Small intestine (tissue), 7 donors: ENCODE measurements at regions not wholly inside any gene's neighbourhood (a gene's known extent, or its start where the extent isn't known, plus 50 kb on each side); places are given as distances from the start of the nearest gene placed in this dataset.

ENCODE experiments used
- DNase-seq, 2 donors: peaks; one replicate each; pipeline versions ENCODE4 v3.0.0 to v3.0.0-alpha.2; 2013
- FAIRE-seq: peaks from 2 replicates; lab custom pipeline; 2012; peaks lifted over from hg19 to GRCh38; lab: Jason Lieb, UNC
- H3K27ac ChIP-seq, 3 donors: one replicate each; pipeline ENCODE4 v1.5.1; 2013; ENCODE audit warnings: low read length in 2 of 3, mild to moderate bottlenecking in 2 of 3, control low read depth in 1 of 3, inconsistent platforms in 1 of 3, low read depth in 1 of 3, moderate library complexity in 1 of 3
- H3K27me3 ChIP-seq, 3 donors: one replicate each; pipeline ENCODE4 v1.6.1; 2013; ENCODE audit warnings: low read length in 3 of 3, inconsistent platforms in 1 of 3; ENCODE audit not compliant: control insufficient read depth in 3 of 3, insufficient read depth in 3 of 3
- H3K36me3 ChIP-seq, 3 donors: one replicate each; pipeline ENCODE4 v1.6.1; 2013; ENCODE audit warnings: low read length in 3 of 3, inconsistent platforms in 1 of 3, low read depth in 1 of 3, mild to moderate bottlenecking in 1 of 3, moderate library complexity in 1 of 3; ENCODE audit not compliant: control insufficient read depth in 3 of 3, insufficient read depth in 2 of 3
- H3K4me1 ChIP-seq, 3 donors: one replicate each; pipeline ENCODE4 v1.6.1; 2013; ENCODE audit warnings: low read length in 2 of 3, inconsistent platforms in 1 of 3, low read depth in 1 of 3, mild to moderate bottlenecking in 1 of 3, moderate library complexity in 1 of 3; ENCODE audit not compliant: control insufficient read depth in 3 of 3, insufficient read depth in 2 of 3
- H3K4me3 ChIP-seq, 3 donors: one replicate each; pipeline ENCODE4 v1.5.1; 2013; ENCODE audit warnings: low read length in 3 of 3, control low read depth in 1 of 3, inconsistent platforms in 1 of 3, low read depth in 1 of 3, mild to moderate bottlenecking in 1 of 3, moderate library complexity in 1 of 3
- H3K9me3 ChIP-seq, 2 donors: one replicate each; pipeline ENCODE4 v1.6.1; 2013; ENCODE audit warnings: low read depth in 1 of 2, low read length in 1 of 2; ENCODE audit not compliant: control insufficient read depth in 2 of 2, insufficient read depth in 1 of 2
- WGBS, 3 donors: extraction: QIAGEN DNeasy Blood & Tissue Kit; methylation state at CpG; one replicate each; pipeline ENCODE4 v1.1.7; 2013; 5-methylcytosine and 5-hydroxymethylcytosine counted together
- donor health status: healthy with polysubstance abuse.
- donor health status: control.
- donor health status: control.
- donor health status: Bipolar disorder and iron deficiency.
- donor health status: healthy.

- Histone ChIP-seq H3K36me3 (no peaks in the 10 kb centered on the region), H3K4me1 (no peaks in the 10 kb centered on the region), H3K27me3 (no peaks in the 10 kb centered on the region), H3K9me3 (peaks cover 0 to 18% of the 10 kb centered on the region in 2 donors), H3K4me3 (no peak overlapping the region), H3K27ac (no peak overlapping the region)
- 63 to 81% (median 77%) methylated on average over 1 of the region's 1 CpG for WGBS, 3 donors
- DNase-seq (no peak), FAIRE-seq (no peak)
Measured at GRCh38 chr9:109549386-109549785, 51.3 kb upstream of the PTPN3 start.

GRCh38 chr9:109551651-109552050 lies 53.5 kb upstream of the PTPN3 start:
- Histone ChIP-seq H3K9me3 (peaks cover 0 to 8% of the 10 kb centered on the region in 2 donors), H3K27ac (no peak overlapping the region)
- FAIRE-seq: no peak

GRCh38 chr9:109555215-109555614 lies 57.1 kb upstream of the PTPN3 start:
- Histone ChIP-seq H3K4me3 (no peak overlapping the region), H3K27me3 (no peaks in the 10 kb centered on the region), H3K27ac (no peak overlapping the region), H3K4me1 (no peaks in the 10 kb centered on the region), H3K9me3 (no peaks in the 10 kb centered on the region), H3K36me3 (no peaks in the 10 kb centered on the region)
- FAIRE-seq (no peak), DNase-seq (no peak)
- 36 to 68% (median 49%) methylated on average over 4 of the region's 4 CpGs for WGBS, 3 donors

More at GRCh38 chr9:109551651-109552050, 53.5 kb upstream of the PTPN3 start:
- no peaks in the 10 kb centered on the region for H3K36me3 ChIP-seq
- no peaks in the 10 kb centered on the region for H3K4me1 ChIP-seq
- no peak overlapping the region for H3K4me3 ChIP-seq
- DNase-seq: no peak
- H3K27me3 ChIP-seq: no peaks in the 10 kb centered on the region

GRCh38 chr9:109556061-109556460 lies 58.0 kb upstream of the PTPN3 start:
- Histone ChIP-seq H3K4me1 (no peaks in the 10 kb centered on the region), H3K27me3 (no peaks in the 10 kb centered on the region), H3K4me3 (no peak overlapping the region), H3K9me3 (no peaks in the 10 kb centered on the region), H3K27ac (no peak overlapping the region), H3K36me3 (no peaks in the 10 kb centered on the region)
- DNase-seq (no peak), FAIRE-seq (no peak)
- WGBS, 3 donors: 50 to 57% (median 51%) methylated on average over 4 of the region's 4 CpGs

GRCh38 chr9:109556786-109557185 lies 58.7 kb upstream of the PTPN3 start:
- Histone ChIP-seq H3K36me3 (no peaks in the 10 kb centered on the region), H3K9me3 (no peaks in the 10 kb centered on the region), H3K4me1 (no peaks in the 10 kb centered on the region), H3K4me3 (no peak overlapping the region), H3K27me3 (no peaks in the 10 kb centered on the region), H3K27ac (no peak overlapping the region)
- DNase-seq (no peak), FAIRE-seq (no peak)
- 60 to 65% (median 64%) methylated on average over 3 of the region's 3 CpGs for WGBS, 3 donors

- no peaks in the 10 kb centered on the region for H3K4me1 ChIP-seq
- no peaks in the 10 kb centered on the region for H3K9me3 ChIP-seq
- H3K27ac ChIP-seq: no peak overlapping the region
- 47 to 57% (median 50%) methylated on average over 6 of the region's 6 CpGs for WGBS, 3 donors
- DNase-seq: no peak
- H3K27me3 ChIP-seq: no peaks in the 10 kb centered on the region
- no peak for FAIRE-seq
- no peak overlapping the region for H3K4me3 ChIP-seq
- H3K36me3 ChIP-seq: no peaks in the 10 kb centered on the region
Measured at GRCh38 chr9:109557481-109557880, 59.4 kb upstream of the PTPN3 start.

GRCh38 chr9:109558718-109559151 lies 60.6 kb upstream of the PTPN3 start:
- H3K4me1 ChIP-seq: no peaks in the 10 kb centered on the region
- no peaks in the 10 kb centered on the region for H3K27me3 ChIP-seq
- H3K27ac ChIP-seq: no peak overlapping the region
- FAIRE-seq: no peak
- no peaks in the 10 kb centered on the region for H3K36me3 ChIP-seq
- no peak overlapping the region for H3K4me3 ChIP-seq
- no peaks in the 10 kb centered on the region for H3K9me3 ChIP-seq
- DNase-seq: no peak
- 77 to 84% (median 80%) methylated on average over 5 of the region's 5 CpGs for WGBS, 3 donors

- no peaks in the 10 kb centered on the region for H3K9me3 ChIP-seq
- H3K27ac ChIP-seq: no peak overlapping the region
- FAIRE-seq (no peak), DNase-seq (peak in 1 of 2 donors; percentile 10)
- H3K36me3 ChIP-seq: no peaks in the 10 kb centered on the region
- WGBS, 3 donors: 67 to 76% (median 68%) methylated on average over 9 of the region's 9 CpGs
- no peaks in the 10 kb centered on the region for H3K27me3 ChIP-seq
- no peak overlapping the region for H3K4me3 ChIP-seq
- no peaks in the 10 kb centered on the region for H3K4me1 ChIP-seq
Measured at GRCh38 chr9:109560470-109561132, 62.5 kb upstream of the PTPN3 start.

GRCh38 chr9:109561137-109561536 lies 63.0 kb upstream of the PTPN3 start:
- FAIRE-seq: no peak
- H3K36me3 ChIP-seq: no peaks in the 10 kb centered on the region
- H3K27ac ChIP-seq: no peak overlapping the region
- no peak overlapping the region for H3K4me3 ChIP-seq
- H3K9me3 ChIP-seq: no peaks in the 10 kb centered on the region
- peaks cover 0 to 3% (median 2%) of the 10 kb centered on the region in 3 donors for H3K27me3 ChIP-seq
- 47 to 63% (median 54%) methylated on average over 4 of the region's 4 CpGs for WGBS, 3 donors
- H3K4me1 ChIP-seq: no peaks in the 10 kb centered on the region
- DNase-seq: no peak
